PC-3 (cell line): ENCODE measurements at regions not wholly inside any gene's neighbourhood (a gene's known extent, or its start where the extent isn't known, plus 50 kb on each side); places are given as distances from the start of the nearest gene placed in this dataset.
"Not testable (repeated sequence)": the region's sequence is repeated elsewhere in the genome, so short reads cannot be mapped to it uniquely, and the experiment has no call there.

Experiments
- EZH2 ChIP-seq: fragments of 300-600 bp; sonication (generic); IDR thresholded peaks from one replicate; pipeline ENCODE4 v1.6.1; 2017; ENCODE audit warnings: antibody characterized with exemption, mild to moderate bottlenecking, low read length; ENCODE audit not compliant: unreplicated experiment
- TF ChIP-seq, protein P1 (sequence below): fragments of 300-600 bp; sonication (generic); conservative IDR thresholded peaks from 2 replicates; pipeline ENCODE4 v1.5.1; 2017; ENCODE audit warnings: antibody characterized with exemption, low read depth, mild to moderate bottlenecking, low read length

DNA sequence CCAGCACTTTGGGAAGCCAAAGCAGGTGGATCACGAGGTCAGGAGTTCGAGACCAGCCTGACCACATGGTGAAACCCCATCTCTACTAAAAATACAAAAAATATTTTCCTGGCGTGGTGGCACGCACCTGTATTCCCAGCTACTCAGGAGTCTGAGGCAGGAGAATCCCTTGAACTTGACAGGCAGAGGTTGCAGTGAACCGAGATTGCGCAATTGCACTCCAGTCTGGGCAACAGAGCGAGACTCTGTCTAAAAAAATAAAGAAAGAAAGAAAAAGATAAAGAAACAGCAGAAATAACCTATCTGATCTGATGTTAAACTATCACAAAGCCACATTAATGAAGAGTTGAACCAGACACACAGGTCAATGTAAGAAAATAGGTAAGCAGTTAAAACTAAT is 696.2 kb upstream of the SALL3 start:
- TF ChIP-seq, protein P1, sequence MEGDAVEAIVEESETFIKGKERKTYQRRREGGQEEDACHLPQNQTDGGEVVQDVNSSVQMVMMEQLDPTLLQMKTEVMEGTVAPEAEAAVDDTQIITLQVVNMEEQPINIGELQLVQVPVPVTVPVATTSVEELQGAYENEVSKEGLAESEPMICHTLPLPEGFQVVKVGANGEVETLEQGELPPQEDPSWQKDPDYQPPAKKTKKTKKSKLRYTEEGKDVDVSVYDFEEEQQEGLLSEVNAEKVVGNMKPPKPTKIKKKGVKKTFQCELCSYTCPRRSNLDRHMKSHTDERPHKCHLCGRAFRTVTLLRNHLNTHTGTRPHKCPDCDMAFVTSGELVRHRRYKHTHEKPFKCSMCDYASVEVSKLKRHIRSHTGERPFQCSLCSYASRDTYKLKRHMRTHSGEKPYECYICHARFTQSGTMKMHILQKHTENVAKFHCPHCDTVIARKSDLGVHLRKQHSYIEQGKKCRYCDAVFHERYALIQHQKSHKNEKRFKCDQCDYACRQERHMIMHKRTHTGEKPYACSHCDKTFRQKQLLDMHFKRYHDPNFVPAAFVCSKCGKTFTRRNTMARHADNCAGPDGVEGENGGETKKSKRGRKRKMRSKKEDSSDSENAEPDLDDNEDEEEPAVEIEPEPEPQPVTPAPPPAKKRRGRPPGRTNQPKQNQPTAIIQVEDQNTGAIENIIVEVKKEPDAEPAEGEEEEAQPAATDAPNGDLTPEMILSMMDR = not testable (repeated sequence)
- TF ChIP-seq EZH2 = not testable (repeated sequence)
